DND-41 (cell line): ENCODE measurements at regions not wholly inside any gene's neighbourhood (a gene's known extent, or its start where the extent isn't known, plus 50 kb on each side); places are given as distances from the start of the nearest gene placed in this dataset.

ENCODE experiments used
- ATAC-seq: fragments of 200-7000 bp; cut with Tn5 transposase; 3 replicates; pipeline ENCODE4 v1.9.1; 2021; ENCODE audit warnings: low read depth; ENCODE audit not compliant: insufficient read depth
- DNase-seq: peaks from one replicate; pipeline ENCODE4 v3.0.0-alpha.2; 2020
- H2AFZ ChIP-seq: 2 replicates; pipeline ENCODE4 v1.6.0; 2012; ENCODE audit warnings: low read depth, low read length
- H3K27ac ChIP-seq: 2 replicates; pipeline ENCODE4 v1.5.1; 2012; ENCODE audit warnings: low read length, inconsistent platforms
- H3K27me3 ChIP-seq: fragments of 200-600 bp; sonication (generic); 2 replicates; pipeline ENCODE4 v1.6.0; 2012; ENCODE audit warnings: low read length, mild to moderate bottlenecking, inconsistent platforms; ENCODE audit not compliant: insufficient read depth, poor library complexity
- H3K36me3 ChIP-seq: 2 replicates; pipeline ENCODE4 v1.5.1; 2012; ENCODE audit warnings: low read length, inconsistent platforms; ENCODE audit not compliant: insufficient read depth
- H3K4me1 ChIP-seq: 2 replicates; pipeline ENCODE4 v1.5.1; 2012; ENCODE audit warnings: mild to moderate bottlenecking, low read length; ENCODE audit not compliant: insufficient read depth
- H3K4me2 ChIP-seq: 2 replicates; pipeline ENCODE4 v1.6.0; 2012; ENCODE audit warnings: mild to moderate bottlenecking, moderate library complexity, low read length, inconsistent platforms; ENCODE audit not compliant: insufficient read depth
- H3K4me3 ChIP-seq, 2 experiments: fragments of 200-600 bp in 1 of 2; shearing (Covaris generic) in 1 of 2; 2 replicates each; pipeline ENCODE4 v1.5.1; 2012 to 2016; ENCODE audit warnings: inconsistent platforms in 2 of 2, low read length in 2 of 2, mild to moderate bottlenecking in 2 of 2, low read depth in 1 of 2, moderate library complexity in 1 of 2
- H3K79me2 ChIP-seq: 2 replicates; pipeline ENCODE4 v1.6.0; 2012; ENCODE audit warnings: low read length, inconsistent platforms; ENCODE audit not compliant: insufficient read depth
- H3K9ac ChIP-seq: 2 replicates; pipeline ENCODE4 v1.6.0; 2012; ENCODE audit warnings: low read depth, mild to moderate bottlenecking, inconsistent platforms, low read length, moderate library complexity
- H3K9me3 ChIP-seq: 2 replicates; pipeline ENCODE4 v1.5.1; 2012; ENCODE audit warnings: low read length, moderate library complexity, mild to moderate bottlenecking, inconsistent platforms; ENCODE audit not compliant: insufficient read depth, severe bottlenecking
- H4K20me1 ChIP-seq: 2 replicates; pipeline ENCODE4 v1.6.0; 2012; ENCODE audit warnings: low read length; ENCODE audit not compliant: insufficient read depth
- CTCF ChIP-seq: IDR thresholded peaks from 2 replicates; pipeline ENCODE4 v1.5.1; 2012; ENCODE audit warnings: borderline replicate concordance, low read length, moderate library complexity, mild to moderate bottlenecking; ENCODE audit not compliant: poor library complexity, severe bottlenecking; ENCODE audit errors: extremely low read depth
- EZH2 ChIP-seq: IDR thresholded peaks from 3 replicates; pipeline ENCODE4 v1.6.1; 2012; ENCODE audit warnings: borderline replicate concordance, low read depth, mild to moderate bottlenecking, moderate library complexity, low read length, inconsistent platforms; ENCODE audit not compliant: severe bottlenecking

- Histone ChIP-seq H3K79me2 (no peaks in the 10 kb centered on the region), H3K27ac (no peak overlapping the region), H3K9ac (no peak overlapping the region), H3K4me1 (no peaks in the 10 kb centered on the region), H3K36me3 (no peaks in the 10 kb centered on the region), H3K9me3 (no peaks in the 10 kb centered on the region), H3K27me3 (peaks cover 5% of the 10 kb centered on the region), H3K4me2 (no peak overlapping the region), H2AFZ (no peak overlapping the region), H4K20me1 (no peaks in the 10 kb centered on the region), H3K4me3 (no peak overlapping the region)
- no peak for DNase-seq
- ATAC-seq, result no peak
- TF ChIP-seq EZH2 (no peak), CTCF (no peak)
These were observed 163.3 kb downstream of the RHOU start for GRCh38 chr1:228898582-228898992.

- Histone ChIP-seq H3K9ac (no peak overlapping the region), H4K20me1 (no peaks in the 10 kb centered on the region), H3K27ac (no peak overlapping the region), H3K4me1 (no peaks in the 10 kb centered on the region), H2AFZ (no peak overlapping the region), H3K79me2 (no peaks in the 10 kb centered on the region), H3K9me3 (no peaks in the 10 kb centered on the region), H3K4me2 (no peak overlapping the region), H3K36me3 (no peaks in the 10 kb centered on the region), H3K4me3 (no peak overlapping the region), H3K27me3 (peaks cover 5% of the 10 kb centered on the region)
- no peak for ATAC-seq
- no peak for DNase-seq
- TF ChIP-seq CTCF (no peak), EZH2 (no peak)
These were observed 164.2 kb downstream of the RHOU start for GRCh38 chr1:228899421-228899956.

- H4K20me1 ChIP-seq, result no peaks in the 10 kb centered on the region
- H3K27ac ChIP-seq, result no peak overlapping the region
- H2AFZ ChIP-seq, result no peak overlapping the region
- DNase-seq (no peak), ATAC-seq (no peak)
- no peak overlapping the region for H3K9ac ChIP-seq
- no peaks in the 10 kb centered on the region for H3K79me2 ChIP-seq
- H3K4me3 ChIP-seq, result no peak overlapping the region
- no peak overlapping the region for H3K4me2 ChIP-seq
- H3K27me3 ChIP-seq, result peaks cover 5% of the 10 kb centered on the region
- TF ChIP-seq CTCF (no peak), EZH2 (no peak)
- no peaks in the 10 kb centered on the region for H3K36me3 ChIP-seq
- H3K4me1 ChIP-seq, result no peaks in the 10 kb centered on the region
- H3K9me3 ChIP-seq, result no peaks in the 10 kb centered on the region
These were observed 165.0 kb downstream of the RHOU start for GRCh38 chr1:228900099-228900885.
